ENCODE measurements at regions not wholly inside any gene's neighbourhood (a gene's known extent, or its start where the extent isn't known, plus 50 kb on each side); places are given as distances from the start of the nearest gene placed in this dataset.

DNA sequence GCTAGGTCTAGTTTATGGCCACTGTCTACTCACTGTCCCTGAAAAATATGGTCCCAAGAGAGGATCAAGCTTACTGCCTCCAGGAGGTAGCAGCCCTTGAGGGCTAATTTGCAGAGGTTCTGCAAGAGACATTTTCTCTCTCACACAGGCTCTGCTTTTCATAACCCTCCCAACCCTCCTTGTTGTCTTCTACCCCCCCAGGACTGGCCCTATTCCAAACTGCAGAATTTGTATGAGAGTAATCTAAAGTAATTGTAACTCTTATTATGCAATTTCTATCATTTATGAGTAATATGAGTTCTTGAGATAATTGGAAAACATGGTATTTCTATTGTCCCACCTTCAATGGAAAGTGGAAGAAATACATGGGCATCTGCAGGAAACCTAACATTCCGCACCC lies 70.4 kb upstream of the CD55 start:
- TF ChIP-seq RARB (CRISPR knock-in tag; IDR thresholded peaks at IDR 0.05) (no peak), BACH2 (CRISPR knock-in tag; IDR thresholded peaks at IDR 0.05; ENCODE audit: borderline replicate concordance) (no peak), ZNF8 (CRISPR knock-in tag; IDR thresholded peaks at IDR 0.05) (no peak), ZFP30 (CRISPR knock-in tag; IDR thresholded peaks at IDR 0.05) (no peak), ARNTL (CRISPR knock-in tag; IDR thresholded peaks at IDR 0.05; ENCODE audit: borderline replicate concordance, low read depth) (no peak), OSR1 (CRISPR knock-in tag; IDR thresholded peaks at IDR 0.05) (no peak), TCF4 (CRISPR knock-in tag; IDR thresholded peaks at IDR 0.05; ENCODE audit: borderline replicate concordance) (no peak), ZFP3 (CRISPR knock-in tag; IDR thresholded peaks at IDR 0.05) (no peak), ZNF565 (CRISPR knock-in tag; conservative IDR thresholded peaks at IDR 0.05; ENCODE audit: low read depth) (no peak)
- TF ChIP-seq, protein P1, sequence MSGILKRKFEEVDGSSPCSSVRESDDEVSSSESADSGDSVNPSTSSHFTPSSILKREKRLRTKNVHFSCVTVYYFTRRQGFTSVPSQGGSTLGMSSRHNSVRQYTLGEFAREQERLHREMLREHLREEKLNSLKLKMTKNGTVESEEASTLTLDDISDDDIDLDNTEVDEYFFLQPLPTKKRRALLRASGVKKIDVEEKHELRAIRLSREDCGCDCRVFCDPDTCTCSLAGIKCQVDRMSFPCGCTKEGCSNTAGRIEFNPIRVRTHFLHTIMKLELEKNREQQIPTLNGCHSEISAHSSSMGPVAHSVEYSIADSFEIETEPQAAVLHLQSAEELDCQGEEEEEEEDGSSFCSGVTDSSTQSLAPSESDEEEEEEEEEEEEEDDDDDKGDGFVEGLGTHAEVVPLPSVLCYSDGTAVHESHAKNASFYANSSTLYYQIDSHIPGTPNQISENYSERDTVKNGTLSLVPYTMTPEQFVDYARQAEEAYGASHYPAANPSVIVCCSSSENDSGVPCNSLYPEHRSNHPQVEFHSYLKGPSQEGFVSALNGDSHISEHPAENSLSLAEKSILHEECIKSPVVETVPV (CRISPR knock-in tag; IDR thresholded peaks at IDR 0.05): no peak
- TF ChIP-seq, protein P2, sequence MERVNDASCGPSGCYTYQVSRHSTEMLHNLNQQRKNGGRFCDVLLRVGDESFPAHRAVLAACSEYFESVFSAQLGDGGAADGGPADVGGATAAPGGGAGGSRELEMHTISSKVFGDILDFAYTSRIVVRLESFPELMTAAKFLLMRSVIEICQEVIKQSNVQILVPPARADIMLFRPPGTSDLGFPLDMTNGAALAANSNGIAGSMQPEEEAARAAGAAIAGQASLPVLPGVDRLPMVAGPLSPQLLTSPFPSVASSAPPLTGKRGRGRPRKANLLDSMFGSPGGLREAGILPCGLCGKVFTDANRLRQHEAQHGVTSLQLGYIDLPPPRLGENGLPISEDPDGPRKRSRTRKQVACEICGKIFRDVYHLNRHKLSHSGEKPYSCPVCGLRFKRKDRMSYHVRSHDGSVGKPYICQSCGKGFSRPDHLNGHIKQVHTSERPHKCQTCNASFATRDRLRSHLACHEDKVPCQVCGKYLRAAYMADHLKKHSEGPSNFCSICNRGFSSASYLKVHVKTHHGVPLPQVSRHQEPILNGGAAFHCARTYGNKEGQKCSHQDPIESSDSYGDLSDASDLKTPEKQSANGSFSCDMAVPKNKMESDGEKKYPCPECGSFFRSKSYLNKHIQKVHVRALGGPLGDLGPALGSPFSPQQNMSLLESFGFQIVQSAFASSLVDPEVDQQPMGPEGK (CRISPR knock-in tag; IDR thresholded peaks at IDR 0.05; ENCODE audit: borderline replicate concordance): no peak
- TF ChIP-seq, protein P3, sequence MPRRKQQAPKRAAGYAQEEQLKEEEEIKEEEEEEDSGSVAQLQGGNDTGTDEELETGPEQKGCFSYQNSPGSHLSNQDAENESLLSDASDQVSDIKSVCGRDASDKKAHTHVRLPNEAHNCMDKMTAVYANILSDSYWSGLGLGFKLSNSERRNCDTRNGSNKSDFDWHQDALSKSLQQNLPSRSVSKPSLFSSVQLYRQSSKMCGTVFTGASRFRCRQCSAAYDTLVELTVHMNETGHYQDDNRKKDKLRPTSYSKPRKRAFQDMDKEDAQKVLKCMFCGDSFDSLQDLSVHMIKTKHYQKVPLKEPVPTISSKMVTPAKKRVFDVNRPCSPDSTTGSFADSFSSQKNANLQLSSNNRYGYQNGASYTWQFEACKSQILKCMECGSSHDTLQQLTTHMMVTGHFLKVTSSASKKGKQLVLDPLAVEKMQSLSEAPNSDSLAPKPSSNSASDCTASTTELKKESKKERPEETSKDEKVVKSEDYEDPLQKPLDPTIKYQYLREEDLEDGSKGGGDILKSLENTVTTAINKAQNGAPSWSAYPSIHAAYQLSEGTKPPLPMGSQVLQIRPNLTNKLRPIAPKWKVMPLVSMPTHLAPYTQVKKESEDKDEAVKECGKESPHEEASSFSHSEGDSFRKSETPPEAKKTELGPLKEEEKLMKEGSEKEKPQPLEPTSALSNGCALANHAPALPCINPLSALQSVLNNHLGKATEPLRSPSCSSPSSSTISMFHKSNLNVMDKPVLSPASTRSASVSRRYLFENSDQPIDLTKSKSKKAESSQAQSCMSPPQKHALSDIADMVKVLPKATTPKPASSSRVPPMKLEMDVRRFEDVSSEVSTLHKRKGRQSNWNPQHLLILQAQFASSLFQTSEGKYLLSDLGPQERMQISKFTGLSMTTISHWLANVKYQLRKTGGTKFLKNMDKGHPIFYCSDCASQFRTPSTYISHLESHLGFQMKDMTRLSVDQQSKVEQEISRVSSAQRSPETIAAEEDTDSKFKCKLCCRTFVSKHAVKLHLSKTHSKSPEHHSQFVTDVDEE (CRISPR knock-in tag; IDR thresholded peaks at IDR 0.05): no peak
- TF ChIP-seq, protein P4, sequence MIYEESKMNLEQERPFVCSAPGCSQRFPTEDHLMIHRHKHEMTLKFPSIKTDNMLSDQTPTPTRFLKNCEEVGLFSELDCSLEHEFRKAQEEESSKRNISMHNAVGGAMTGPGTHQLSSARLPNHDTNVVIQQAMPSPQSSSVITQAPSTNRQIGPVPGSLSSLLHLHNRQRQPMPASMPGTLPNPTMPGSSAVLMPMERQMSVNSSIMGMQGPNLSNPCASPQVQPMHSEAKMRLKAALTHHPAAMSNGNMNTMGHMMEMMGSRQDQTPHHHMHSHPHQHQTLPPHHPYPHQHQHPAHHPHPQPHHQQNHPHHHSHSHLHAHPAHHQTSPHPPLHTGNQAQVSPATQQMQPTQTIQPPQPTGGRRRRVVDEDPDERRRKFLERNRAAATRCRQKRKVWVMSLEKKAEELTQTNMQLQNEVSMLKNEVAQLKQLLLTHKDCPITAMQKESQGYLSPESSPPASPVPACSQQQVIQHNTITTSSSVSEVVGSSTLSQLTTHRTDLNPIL (CRISPR knock-in tag; IDR thresholded peaks at IDR 0.05; ENCODE audit: low read depth): no peak
- TF ChIP-seq, protein P5, sequence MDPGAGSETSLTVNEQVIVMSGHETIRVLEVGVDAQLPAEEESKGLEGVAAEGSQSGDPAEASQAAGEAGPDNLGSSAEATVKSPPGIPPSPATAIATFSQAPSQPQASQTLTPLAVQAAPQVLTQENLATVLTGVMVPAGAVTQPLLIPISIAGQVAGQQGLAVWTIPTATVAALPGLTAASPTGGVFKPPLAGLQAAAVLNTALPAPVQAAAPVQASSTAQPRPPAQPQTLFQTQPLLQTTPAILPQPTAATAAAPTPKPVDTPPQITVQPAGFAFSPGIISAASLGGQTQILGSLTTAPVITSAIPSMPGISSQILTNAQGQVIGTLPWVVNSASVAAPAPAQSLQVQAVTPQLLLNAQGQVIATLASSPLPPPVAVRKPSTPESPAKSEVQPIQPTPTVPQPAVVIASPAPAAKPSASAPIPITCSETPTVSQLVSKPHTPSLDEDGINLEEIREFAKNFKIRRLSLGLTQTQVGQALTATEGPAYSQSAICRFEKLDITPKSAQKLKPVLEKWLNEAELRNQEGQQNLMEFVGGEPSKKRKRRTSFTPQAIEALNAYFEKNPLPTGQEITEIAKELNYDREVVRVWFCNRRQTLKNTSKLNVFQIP (CRISPR knock-in tag; IDR thresholded peaks at IDR 0.05; ENCODE audit: borderline replicate concordance, low read depth): no peak

Data from SK-N-SH treated with all-trans-retinoic acid at 6 μM for 48 hours (cell line).